WTC11 (cell line): ENCODE measurements at regions not wholly inside any gene's neighbourhood (a gene's known extent, or its start where the extent isn't known, plus 50 kb on each side); places are given as distances from the start of the nearest gene placed in this dataset.

Source experiments
- ATAC-seq: fragments of 200-7000 bp; cut with Tn5 transposase; 2 replicates; pipeline ENCODE4 v1.10.0; 2021; ENCODE audit warnings: mild to moderate bottlenecking, moderate library complexity
- CTCF ChIA-PET: fragments of 300-600 bp; sonication (Branson Sonifier 250); formaldehyde crosslinking; loops from one replicate; lab custom pipeline; 2021; ENCODE audit warnings: antibody characterized with exemption; lab: Charles Lee
- POLR2A ChIA-PET: fragments of 350-600 bp; sonication (Branson Sonifier 250); formaldehyde crosslinking; loops from one replicate; lab custom pipeline; 2021; ENCODE audit warnings: antibody characterized with exemption; lab: Charles Lee
- DNase-seq: peaks from one replicate; pipeline ENCODE4 v3.0.0; 2021; ENCODE audit warnings: low spot score
- H3K27ac Mint-ChIP-seq: 2 replicates; pipeline ENCODE4 v1.8.0; 2021; ENCODE audit warnings: mixed read lengths
- H3K27me3 Mint-ChIP-seq: 2 replicates; pipeline ENCODE4 v1.8.0; 2021; ENCODE audit warnings: low read depth, mild to moderate bottlenecking, moderate library complexity, mixed read lengths
- H3K36me3 Mint-ChIP-seq: 2 replicates; pipeline ENCODE4 v1.8.0; 2021; ENCODE audit warnings: mixed read lengths
- H3K4me1 Mint-ChIP-seq: 2 replicates; pipeline ENCODE4 v1.8.0; 2022; ENCODE audit warnings: mixed read lengths
- H3K4me3 Mint-ChIP-seq: 2 replicates; pipeline ENCODE4 v1.8.0; 2021; ENCODE audit warnings: mild to moderate bottlenecking, moderate library complexity, mixed read lengths
- H3K9me3 Mint-ChIP-seq: 2 replicates; pipeline ENCODE4 v1.8.0; 2021; ENCODE audit warnings: mixed read lengths
- ERG ChIP-seq: fragments of 250-450 bp; sonication (Bioruptor Pico); IDR thresholded peaks from 2 replicates; pipeline ENCODE4 v1.8.0; 2021; ENCODE audit warnings: mild to moderate bottlenecking
- ESRRA ChIP-seq: sonication (generic); formaldehyde crosslinking; IDR thresholded peaks from 2 replicates; pipeline ENCODE4 v1.8.1; 2022; ENCODE audit warnings: mild to moderate bottlenecking, missing genetic modification reagents, borderline replicate concordance
- ETV6 ChIP-seq: sonication (generic); formaldehyde crosslinking; IDR thresholded peaks from 2 replicates; pipeline ENCODE4 v1.8.1; 2022; ENCODE audit warnings: mild to moderate bottlenecking, missing genetic modification reagents
- FOXK1 ChIP-seq: sonication (generic); formaldehyde crosslinking; IDR thresholded peaks from 2 replicates; pipeline ENCODE4 v1.8.0; 2022; ENCODE audit warnings: mild to moderate bottlenecking, moderate library complexity, missing genetic modification reagents
- GTF2I ChIP-seq: fragments of 250-450 bp; sonication (Bioruptor Pico); conservative IDR thresholded peaks from 2 replicates; pipeline ENCODE4 v1.4.0; 2021; ENCODE audit warnings: mild to moderate bottlenecking
- MAX ChIP-seq: sonication (generic); formaldehyde crosslinking; IDR thresholded peaks from 2 replicates; pipeline ENCODE4 v1.8.0; 2022; ENCODE audit warnings: mild to moderate bottlenecking, missing genetic modification reagents
- NFATC4 ChIP-seq: fragments of 250-450 bp; sonication (Bioruptor Pico); IDR thresholded peaks from 2 replicates; pipeline ENCODE4 v1.9.0; 2021; ENCODE audit warnings: mild to moderate bottlenecking
- NFYB ChIP-seq: sonication (generic); formaldehyde crosslinking; conservative IDR thresholded peaks from 2 replicates; pipeline ENCODE4 v1.8.0; 2022; ENCODE audit warnings: low read depth, missing genetic modification reagents
- NR1H2 ChIP-seq: sonication (generic); formaldehyde crosslinking; IDR thresholded peaks from 2 replicates; pipeline ENCODE4 v1.9.0; 2021; ENCODE audit warnings: mild to moderate bottlenecking, moderate library complexity, missing genetic modification reagents
- PRRX2 ChIP-seq: fragments of 250-450 bp; sonication (Bioruptor Pico); IDR thresholded peaks from 2 replicates; pipeline ENCODE4 v1.8.0; 2021; ENCODE audit warnings: mild to moderate bottlenecking
- RELA ChIP-seq: sonication (generic); formaldehyde crosslinking; IDR thresholded peaks from 2 replicates; pipeline ENCODE4 v1.8.1; 2022; ENCODE audit warnings: missing genetic modification reagents, mild to moderate bottlenecking, borderline replicate concordance
- SMAD3 ChIP-seq: sonication (generic); formaldehyde crosslinking; IDR thresholded peaks from 2 replicates; pipeline ENCODE4 v1.8.0; 2022; ENCODE audit warnings: missing genetic modification reagents, mild to moderate bottlenecking, borderline replicate concordance
- TEAD4 ChIP-seq: sonication (generic); formaldehyde crosslinking; IDR thresholded peaks from 2 replicates; pipeline ENCODE4 v1.8.0; 2022; ENCODE audit warnings: mild to moderate bottlenecking, missing genetic modification reagents
- TP53 ChIP-seq: sonication (generic); formaldehyde crosslinking; IDR thresholded peaks from 2 replicates; pipeline ENCODE4 v1.8.1; 2023; ENCODE audit warnings: mild to moderate bottlenecking, missing genetic modification reagents
- ZBTB21 ChIP-seq: sonication (generic); formaldehyde crosslinking; IDR thresholded peaks from 2 replicates; pipeline ENCODE4 v1.8.1; 2023; ENCODE audit warnings: mild to moderate bottlenecking, missing genetic modification reagents, borderline replicate concordance
- ZNF138 ChIP-seq: sonication (generic); formaldehyde crosslinking; conservative IDR thresholded peaks from 2 replicates; pipeline ENCODE4 v1.8.1; 2022; ENCODE audit warnings: mild to moderate bottlenecking, moderate library complexity, missing genetic modification reagents
- ZNF232 ChIP-seq: sonication (generic); formaldehyde crosslinking; IDR thresholded peaks from 2 replicates; pipeline ENCODE4 v1.8.0; 2022; ENCODE audit warnings: mild to moderate bottlenecking, missing genetic modification reagents
- TF ChIP-seq, protein P1 (sequence below): sonication (generic); formaldehyde crosslinking; conservative IDR thresholded peaks from 2 replicates; pipeline ENCODE4 v1.8.1; 2022; ENCODE audit warnings: mild to moderate bottlenecking, missing genetic modification reagents
- TF ChIP-seq, protein P2 (sequence below): sonication (generic); formaldehyde crosslinking; IDR thresholded peaks from 2 replicates; pipeline ENCODE4 v1.8.0; 2022; ENCODE audit warnings: mild to moderate bottlenecking, missing genetic modification reagents
- TF ChIP-seq, protein P3 (sequence below): sonication (generic); formaldehyde crosslinking; IDR thresholded peaks from 2 replicates; pipeline ENCODE4 v1.8.1; 2023; ENCODE audit warnings: mild to moderate bottlenecking, missing genetic modification reagents
- TF ChIP-seq, protein P4 (sequence below): fragments of 250-450 bp; sonication (Bioruptor Pico); IDR thresholded peaks from 2 replicates; pipeline ENCODE4 v1.9.0; 2021; ENCODE audit warnings: mild to moderate bottlenecking, borderline replicate concordance

- ATAC-seq (no peak), DNase-seq (no peak)
- ChIA-PET POLR2A (no interaction called here), CTCF (no interaction called here)
- no peak for TF ChIP-seq ZBTB21
- no peak for TF ChIP-seq ERG (CRISPR knock-in tag)
- TF ChIP-seq ETV6 (CRISPR knock-in tag): no peak
- no peak for TF ChIP-seq MAX (CRISPR knock-in tag)
- TF ChIP-seq NFYB (CRISPR knock-in tag): no peak
- no peak for TF ChIP-seq ESRRA (CRISPR knock-in tag)
- TF ChIP-seq NR1H2 (CRISPR knock-in tag): no peak
- TF ChIP-seq, protein P1, sequence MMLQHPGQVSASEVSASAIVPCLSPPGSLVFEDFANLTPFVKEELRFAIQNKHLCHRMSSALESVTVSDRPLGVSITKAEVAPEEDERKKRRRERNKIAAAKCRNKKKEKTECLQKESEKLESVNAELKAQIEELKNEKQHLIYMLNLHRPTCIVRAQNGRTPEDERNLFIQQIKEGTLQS (CRISPR knock-in tag): no peak
- no peak for TF ChIP-seq FOXK1
- TF ChIP-seq, protein P2, sequence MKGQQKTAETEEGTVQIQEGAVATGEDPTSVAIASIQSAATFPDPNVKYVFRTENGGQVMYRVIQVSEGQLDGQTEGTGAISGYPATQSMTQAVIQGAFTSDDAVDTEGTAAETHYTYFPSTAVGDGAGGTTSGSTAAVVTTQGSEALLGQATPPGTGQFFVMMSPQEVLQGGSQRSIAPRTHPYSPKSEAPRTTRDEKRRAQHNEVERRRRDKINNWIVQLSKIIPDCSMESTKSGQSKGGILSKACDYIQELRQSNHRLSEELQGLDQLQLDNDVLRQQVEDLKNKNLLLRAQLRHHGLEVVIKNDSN (CRISPR knock-in tag): no peak
- Mint-ChIP-seq H3K4me3 (no peak overlapping the region), H3K4me1 (peaks cover 10% of the 10 kb centered on the region; the same call in 1 of the 2 replicates), H3K9me3 (peaks cover 2% of the 10 kb centered on the region; the same call in 1 of the 2 replicates), H3K27me3 (no peaks in the 10 kb centered on the region), H3K27ac (no peak overlapping the region), H3K36me3 (no peaks in the 10 kb centered on the region)
Observed at GRCh38 chr1:63009421-63009820, 225.5 kb downstream of the ATG4C start.

DNA sequence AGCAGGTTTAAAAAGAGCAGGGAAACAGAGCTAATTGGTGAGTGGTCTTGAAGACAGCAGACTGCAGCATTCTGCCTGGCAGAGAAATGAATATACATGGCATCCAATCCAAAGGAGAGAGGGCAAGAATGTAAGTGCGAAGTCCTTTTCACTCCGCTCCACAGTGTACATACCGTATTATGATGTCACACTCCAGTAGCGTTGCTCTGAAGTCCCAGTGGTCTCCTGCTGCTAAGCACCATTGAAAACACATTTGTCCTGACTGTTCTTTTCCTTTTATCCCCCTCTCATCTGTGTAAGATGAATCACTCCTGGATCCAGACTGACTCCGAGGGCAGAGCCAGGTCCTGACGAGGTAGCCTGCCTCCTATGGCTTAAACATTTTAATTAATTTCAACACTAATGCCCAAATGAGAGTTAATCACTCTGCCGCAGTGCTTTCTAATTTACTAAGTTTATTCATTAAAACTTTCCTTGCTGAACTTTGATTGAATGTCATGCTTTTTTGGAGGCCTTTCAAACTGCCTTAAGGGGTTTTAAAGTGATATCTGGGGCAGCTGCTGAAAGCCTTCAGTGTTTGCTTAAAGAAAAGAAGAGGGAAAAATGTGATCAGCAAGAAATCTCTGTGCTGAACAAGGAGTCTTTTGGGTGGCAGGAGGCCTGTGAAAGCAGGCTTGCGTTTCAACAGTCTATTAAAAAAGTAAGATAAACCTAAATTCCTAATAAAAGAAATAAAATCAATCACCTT, 227.2 kb downstream of the ATG4C start:
- peaks cover 4% of the 10 kb centered on the region; the same call in 1 of the 2 replicates for H3K9me3 Mint-ChIP-seq
- ChIA-PET POLR2A (interaction anchor here (0.6 kb wide), 1 partner anchor 169 kb away, joined by 3 read pairs; no protein-coding TSS in a partner anchor), CTCF (interaction anchor here (0.8 to 1.1 kb wide), 3 partner anchors 52 to 138 kb away, joined by 3 read pairs; no protein-coding TSS in a partner anchor)
- TF ChIP-seq TEAD4 (CRISPR knock-in tag): no peak
- TF ChIP-seq PRRX2: no peak
- TF ChIP-seq GTF2I (CRISPR knock-in tag): no peak
- no peak for TF ChIP-seq ZNF232 (CRISPR knock-in tag)
- TF ChIP-seq RELA (CRISPR knock-in tag): no peak
- TF ChIP-seq, protein P3, sequence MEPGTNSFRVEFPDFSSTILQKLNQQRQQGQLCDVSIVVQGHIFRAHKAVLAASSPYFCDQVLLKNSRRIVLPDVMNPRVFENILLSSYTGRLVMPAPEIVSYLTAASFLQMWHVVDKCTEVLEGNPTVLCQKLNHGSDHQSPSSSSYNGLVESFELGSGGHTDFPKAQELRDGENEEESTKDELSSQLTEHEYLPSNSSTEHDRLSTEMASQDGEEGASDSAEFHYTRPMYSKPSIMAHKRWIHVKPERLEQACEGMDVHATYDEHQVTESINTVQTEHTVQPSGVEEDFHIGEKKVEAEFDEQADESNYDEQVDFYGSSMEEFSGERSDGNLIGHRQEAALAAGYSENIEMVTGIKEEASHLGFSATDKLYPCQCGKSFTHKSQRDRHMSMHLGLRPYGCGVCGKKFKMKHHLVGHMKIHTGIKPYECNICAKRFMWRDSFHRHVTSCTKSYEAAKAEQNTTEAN (CRISPR knock-in tag): no peak
- no peak for TF ChIP-seq ZNF138
- no peak for TF ChIP-seq NR1H2 (CRISPR knock-in tag)
- TF ChIP-seq NFATC4: no peak
- TF ChIP-seq TP53 (CRISPR knock-in tag): no peak
- peaks cover 7% of the 10 kb centered on the region; the same call in 1 of the 2 replicates for H3K4me1 Mint-ChIP-seq
- H3K27me3 Mint-ChIP-seq: no peaks in the 10 kb centered on the region; the same call in 1 of the 2 replicates
- no peaks in the 10 kb centered on the region for H3K36me3 Mint-ChIP-seq
- ATAC-seq: no peak
- H3K27ac Mint-ChIP-seq: no peak overlapping the region
- no peak overlapping the region for H3K4me3 Mint-ChIP-seq
- DNase-seq: no peak

GRCh38 chr1:63012339-63012738, 228.4 kb downstream of the ATG4C start:
- DNase-seq: no peak
- no peak overlapping the region for H3K27ac Mint-ChIP-seq
- peaks cover 7% of the 10 kb centered on the region; the same call in 1 of the 2 replicates for H3K4me1 Mint-ChIP-seq
- H3K27me3 Mint-ChIP-seq: no peaks in the 10 kb centered on the region; the same call in 1 of the 2 replicates
- peaks cover 4% of the 10 kb centered on the region; the same call in 1 of the 2 replicates for H3K9me3 Mint-ChIP-seq
- H3K36me3 Mint-ChIP-seq: no peaks in the 10 kb centered on the region
- CTCF ChIA-PET: interaction anchor here (1.0 kb wide), 2 partner anchors 53 to 91 kb away, joined by 3 read pairs; no protein-coding TSS in a partner anchor
- POLR2A ChIA-PET: no interaction called here
- ATAC-seq: no peak
- no peak overlapping the region for H3K4me3 Mint-ChIP-seq
- TF ChIP-seq ERG (CRISPR knock-in tag) (no peak), ZBTB21 (no peak), MAX (CRISPR knock-in tag) (no peak), SMAD3 (CRISPR knock-in tag) (no peak)
- TF ChIP-seq, protein P4, sequence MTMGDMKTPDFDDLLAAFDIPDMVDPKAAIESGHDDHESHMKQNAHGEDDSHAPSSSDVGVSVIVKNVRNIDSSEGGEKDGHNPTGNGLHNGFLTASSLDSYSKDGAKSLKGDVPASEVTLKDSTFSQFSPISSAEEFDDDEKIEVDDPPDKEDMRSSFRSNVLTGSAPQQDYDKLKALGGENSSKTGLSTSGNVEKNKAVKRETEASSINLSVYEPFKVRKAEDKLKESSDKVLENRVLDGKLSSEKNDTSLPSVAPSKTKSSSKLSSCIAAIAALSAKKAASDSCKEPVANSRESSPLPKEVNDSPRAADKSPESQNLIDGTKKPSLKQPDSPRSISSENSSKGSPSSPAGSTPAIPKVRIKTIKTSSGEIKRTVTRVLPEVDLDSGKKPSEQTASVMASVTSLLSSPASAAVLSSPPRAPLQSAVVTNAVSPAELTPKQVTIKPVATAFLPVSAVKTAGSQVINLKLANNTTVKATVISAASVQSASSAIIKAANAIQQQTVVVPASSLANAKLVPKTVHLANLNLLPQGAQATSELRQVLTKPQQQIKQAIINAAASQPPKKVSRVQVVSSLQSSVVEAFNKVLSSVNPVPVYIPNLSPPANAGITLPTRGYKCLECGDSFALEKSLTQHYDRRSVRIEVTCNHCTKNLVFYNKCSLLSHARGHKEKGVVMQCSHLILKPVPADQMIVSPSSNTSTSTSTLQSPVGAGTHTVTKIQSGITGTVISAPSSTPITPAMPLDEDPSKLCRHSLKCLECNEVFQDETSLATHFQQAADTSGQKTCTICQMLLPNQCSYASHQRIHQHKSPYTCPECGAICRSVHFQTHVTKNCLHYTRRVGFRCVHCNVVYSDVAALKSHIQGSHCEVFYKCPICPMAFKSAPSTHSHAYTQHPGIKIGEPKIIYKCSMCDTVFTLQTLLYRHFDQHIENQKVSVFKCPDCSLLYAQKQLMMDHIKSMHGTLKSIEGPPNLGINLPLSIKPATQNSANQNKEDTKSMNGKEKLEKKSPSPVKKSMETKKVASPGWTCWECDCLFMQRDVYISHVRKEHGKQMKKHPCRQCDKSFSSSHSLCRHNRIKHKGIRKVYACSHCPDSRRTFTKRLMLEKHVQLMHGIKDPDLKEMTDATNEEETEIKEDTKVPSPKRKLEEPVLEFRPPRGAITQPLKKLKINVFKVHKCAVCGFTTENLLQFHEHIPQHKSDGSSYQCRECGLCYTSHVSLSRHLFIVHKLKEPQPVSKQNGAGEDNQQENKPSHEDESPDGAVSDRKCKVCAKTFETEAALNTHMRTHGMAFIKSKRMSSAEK: no peak
